Left kidney (tissue), 1 donor: ENCODE measurements at regions not wholly inside any gene's neighbourhood (a gene's known extent, or its start where the extent isn't known, plus 50 kb on each side); places are given as distances from the start of the nearest gene placed in this dataset.
"Not testable (repeated sequence)": the region's sequence is repeated elsewhere in the genome, so short reads cannot be mapped to it uniquely, and the experiment has no call there.

Experiments used
- DNase-seq: peaks from one replicate; pipeline ENCODE4 v3.0.0-alpha.2; 2013

- DNase-seq = no peak
Measured at GRCh38 chr5:135157421-135158313, 123.6 kb upstream of the PITX1 start.

DNA sequence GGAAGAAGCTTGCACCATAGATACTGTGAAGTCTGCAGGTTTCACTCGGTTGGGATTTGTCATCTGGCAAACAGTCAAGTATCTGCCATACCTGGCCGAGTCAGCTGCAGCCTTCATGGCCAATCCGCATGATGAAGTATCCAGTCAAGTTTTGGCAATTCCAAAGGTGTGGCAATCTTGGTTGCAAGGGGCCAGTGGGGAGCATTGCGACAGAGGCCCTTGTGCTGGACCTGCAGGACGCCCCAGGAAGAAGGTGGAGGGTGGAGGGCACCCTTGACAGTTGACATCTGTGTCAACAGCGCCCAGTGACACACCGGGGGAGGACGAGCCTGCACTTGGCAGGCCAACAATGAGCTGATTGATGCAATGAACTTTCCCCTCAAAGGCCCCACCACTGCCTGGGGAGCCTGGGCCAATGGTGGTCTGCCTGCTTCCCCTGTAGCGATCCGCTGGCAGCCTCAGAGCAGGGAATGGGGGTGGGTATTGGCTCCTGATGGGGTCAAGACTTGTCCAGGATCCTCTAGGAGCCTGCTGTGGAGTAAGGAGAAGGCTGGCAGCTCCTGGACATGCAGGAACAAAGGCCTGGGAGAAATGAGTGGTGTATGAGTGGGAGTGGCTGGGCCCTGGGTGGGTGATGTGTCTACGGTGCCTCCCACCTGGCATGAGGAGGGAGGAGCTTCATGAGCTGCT is 122.8 kb upstream of the PITX1 start:
- DNase-seq = no peak

DNA sequence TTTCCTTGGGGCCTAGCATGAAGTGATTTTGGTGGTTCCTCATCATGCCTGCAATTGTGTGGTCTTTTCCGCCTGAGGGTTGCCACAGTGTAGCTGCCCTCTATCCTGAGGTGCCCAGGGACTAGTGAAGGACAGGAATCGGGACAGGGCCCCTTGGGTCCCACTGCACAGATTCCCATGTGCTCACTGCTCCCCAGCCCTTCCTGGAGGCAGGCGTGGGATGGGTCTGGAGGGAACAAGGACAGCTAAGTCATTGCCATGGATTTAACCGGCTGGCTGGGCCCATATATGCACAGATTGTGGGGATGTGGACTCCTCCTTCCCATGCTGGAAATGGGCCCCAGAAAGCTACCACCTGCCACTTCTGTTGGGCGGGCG is 122.3 kb upstream of the PITX1 start:
- DNase-seq = no peak

GRCh38 chr5:135155616-135156214 is 121.7 kb upstream of the PITX1 start:
- no peak for DNase-seq

- no peak for DNase-seq
Measured at GRCh38 chr5:135154961-135155360, 120.9 kb upstream of the PITX1 start.

DNA sequence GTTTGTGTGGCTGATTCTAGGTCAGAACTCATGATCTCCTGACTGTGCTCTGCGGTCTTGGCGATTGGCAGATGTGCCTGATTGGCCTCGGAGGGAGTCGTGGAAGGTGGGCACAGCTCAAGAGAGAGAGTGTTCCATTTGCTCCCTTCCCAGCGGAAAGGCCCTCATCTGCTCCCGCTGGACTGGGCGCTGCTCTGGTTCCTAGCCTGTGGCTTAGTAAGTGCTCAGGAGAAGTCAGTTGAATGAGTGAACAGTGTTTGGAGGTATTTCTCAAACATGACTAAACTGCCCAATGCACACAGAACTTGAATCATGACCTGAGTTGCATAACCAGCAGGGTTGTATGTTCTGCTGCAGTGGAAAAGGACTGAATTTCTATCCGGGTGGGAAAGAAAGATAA is 120.2 kb upstream of the PITX1 start:
- no peak for DNase-seq

- no peak for DNase-seq
Measured at GRCh38 chr5:135153661-135154060, 119.6 kb upstream of the PITX1 start.

- no peak for DNase-seq
Measured at GRCh38 chr5:135153259-135153658, 119.2 kb upstream of the PITX1 start.

- not testable (repeated sequence) for DNase-seq
Measured at GRCh38 chr5:135151660-135152059, 117.6 kb upstream of the PITX1 start.

GRCh38 chr5:135151256-135151655 is 117.2 kb upstream of the PITX1 start:
- DNase-seq = no peak

- DNase-seq = no peak
Measured at GRCh38 chr5:135150767-135151166, 116.7 kb upstream of the PITX1 start.

GRCh38 chr5:135149956-135150723 is 116.1 kb upstream of the PITX1 start:
- no peak for DNase-seq

DNA sequence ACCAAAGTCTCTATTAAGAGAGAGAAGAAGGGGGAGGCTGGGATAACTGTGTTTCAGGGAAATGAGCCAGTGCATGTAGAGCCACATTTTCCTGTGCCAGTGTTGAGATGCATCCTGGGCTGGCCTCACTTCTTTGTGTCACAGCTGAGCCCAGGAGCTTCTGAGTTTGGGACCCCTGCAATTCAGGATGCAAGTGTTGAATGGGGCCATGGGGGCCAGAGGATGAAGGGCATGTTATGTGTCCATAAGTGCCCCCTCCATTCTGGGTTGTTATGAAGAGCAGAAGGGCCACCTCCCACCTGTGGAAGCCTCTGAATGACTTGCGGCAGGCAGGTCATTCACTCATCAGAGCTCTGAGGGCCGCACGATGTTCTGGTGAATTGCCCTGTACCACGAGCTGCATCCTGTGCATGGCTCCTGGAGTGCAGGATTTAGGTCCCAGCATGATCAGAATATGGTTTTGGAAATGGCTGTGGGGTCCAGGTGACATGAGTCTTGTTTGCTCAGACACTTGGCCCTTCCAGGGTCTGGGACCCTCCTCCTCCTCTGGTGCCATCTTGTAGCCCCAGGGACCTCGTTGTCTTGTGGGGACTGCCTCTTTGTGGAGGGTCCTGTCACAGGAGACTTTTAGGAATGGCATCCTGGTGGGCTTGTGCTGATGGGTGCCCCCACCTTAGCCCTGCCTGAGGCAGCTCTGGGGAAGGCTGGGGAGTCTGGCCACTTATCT is 115.4 kb upstream of the PITX1 start:
- no peak for DNase-seq

- no peak for DNase-seq
Measured at GRCh38 chr5:135147294-135148090, 113.5 kb upstream of the PITX1 start.

DNA sequence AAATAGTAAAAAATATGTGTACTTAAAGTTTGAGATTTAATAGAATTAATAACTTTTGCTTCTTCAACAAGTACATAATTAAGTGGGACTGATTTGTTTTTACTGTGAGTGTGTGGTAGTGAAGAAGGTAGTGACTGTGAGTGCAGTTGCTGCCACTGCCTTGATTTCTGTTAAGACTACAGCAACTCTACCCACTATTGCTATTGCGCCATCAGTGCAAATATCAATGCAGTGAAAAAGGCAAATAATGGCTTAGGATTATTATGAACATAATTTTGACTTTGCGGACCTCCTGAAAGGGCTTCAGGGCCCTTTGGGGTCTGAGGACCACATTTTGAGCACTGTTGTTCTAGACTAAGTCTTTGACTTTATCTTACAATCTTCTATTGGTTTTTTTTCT is 112.0 kb upstream of the PITX1 start:
- DNase-seq = no peak

DNA sequence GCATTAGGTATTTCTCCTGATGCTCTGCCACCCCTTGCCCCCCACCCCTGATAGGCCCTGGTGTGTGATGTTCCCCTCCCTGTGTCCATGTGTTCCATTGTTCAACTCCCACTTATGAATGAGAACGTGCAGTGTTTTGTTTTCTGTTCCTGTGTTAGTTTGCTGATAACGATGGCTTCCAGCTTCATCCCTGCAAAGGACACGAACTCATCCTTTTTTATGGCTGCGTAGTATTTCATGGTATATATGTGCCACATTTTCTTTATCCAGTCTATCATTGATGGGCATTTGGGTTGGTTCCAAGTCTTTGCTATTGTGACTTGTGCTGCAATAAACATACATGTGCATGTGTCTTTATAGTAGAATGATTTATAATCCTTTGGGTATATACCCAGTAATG is 109.7 kb upstream of the PITX1 start:
- not testable (repeated sequence) for DNase-seq

DNA sequence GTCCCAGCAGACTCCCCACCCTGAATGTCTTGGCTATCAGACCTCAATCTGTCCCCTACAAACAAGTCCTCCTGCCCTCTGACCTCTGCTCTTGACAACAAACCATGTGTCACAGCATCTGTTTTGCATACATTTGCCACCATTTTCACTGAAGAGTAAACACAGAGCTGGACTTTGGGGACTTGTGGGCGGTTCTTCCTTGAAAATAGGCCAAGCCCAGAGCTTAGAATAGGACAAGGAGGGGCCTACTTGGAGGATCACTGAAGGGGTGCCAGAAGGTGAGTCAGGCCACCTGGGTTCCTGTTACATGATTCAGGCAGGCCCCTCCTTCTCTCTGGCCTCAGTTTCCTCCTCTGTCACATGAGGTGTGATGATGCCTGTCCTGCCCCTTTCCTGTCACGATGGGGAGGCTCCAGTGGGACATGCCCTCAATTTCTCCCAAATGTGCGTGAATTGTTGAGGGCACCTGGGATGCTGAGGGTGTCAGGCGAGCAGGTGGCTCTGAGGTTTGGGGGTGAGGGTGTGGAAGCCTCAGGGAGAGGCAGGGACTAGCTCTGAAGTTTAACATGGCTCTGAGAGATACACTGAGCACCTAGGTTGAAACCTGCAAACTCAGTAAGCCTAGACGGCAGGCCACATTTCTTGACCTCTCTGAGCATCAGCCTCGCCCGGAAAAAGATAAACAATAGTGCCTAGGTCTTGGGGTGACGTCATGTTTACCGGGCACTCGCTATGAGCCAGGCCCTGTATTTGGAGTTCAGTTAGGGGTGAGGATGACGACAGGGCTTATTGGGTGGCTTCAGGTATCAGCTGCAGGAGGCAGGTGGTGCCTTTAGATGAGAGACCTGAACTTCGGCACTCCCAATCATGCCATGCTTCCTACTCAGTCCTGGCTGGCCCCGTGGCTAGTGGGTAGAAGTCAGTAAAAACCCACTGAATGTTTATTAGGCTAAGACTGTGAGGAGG is 107.6 kb upstream of the PITX1 start:
- DNase-seq = no peak

DNA sequence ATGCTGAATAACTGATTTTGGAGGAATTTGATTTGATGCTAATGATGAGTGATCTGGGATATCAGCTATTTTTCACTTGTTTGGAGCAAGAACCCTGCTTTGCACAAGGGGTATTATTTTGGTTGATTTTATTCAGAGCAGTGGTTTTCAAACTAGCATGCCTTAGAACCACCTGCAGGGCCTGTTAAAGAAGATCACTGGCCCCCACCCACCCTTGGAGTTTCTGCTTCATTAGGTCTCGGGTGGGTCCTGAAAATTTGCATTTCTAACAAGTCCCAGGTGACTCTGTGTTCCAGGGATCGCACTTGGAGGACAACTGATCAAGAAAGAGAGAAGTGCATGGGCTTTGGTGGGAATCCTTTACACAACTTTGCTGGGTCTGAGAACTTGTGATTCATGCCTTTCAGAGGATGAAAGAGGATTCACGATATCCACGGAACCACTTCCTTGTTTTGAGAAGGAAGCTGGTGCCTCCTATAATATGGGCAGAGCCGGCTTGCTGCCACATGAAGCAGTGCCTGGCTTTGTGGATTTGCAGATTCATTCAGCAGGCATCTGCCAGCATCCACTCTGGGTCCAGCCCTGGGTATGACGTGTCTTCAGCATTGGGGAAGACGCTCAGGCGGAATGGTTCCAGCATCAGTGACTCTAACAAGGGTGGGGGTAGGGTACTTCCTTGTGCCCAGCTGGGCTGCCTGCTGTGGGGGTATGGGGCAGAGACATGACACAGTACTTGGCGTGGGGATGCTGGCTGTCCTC is 106.6 kb upstream of the PITX1 start:
- no peak for DNase-seq
